Karpas-422 (cell line): ENCODE measurements at regions not wholly inside any gene's neighbourhood (a gene's known extent, or its start where the extent isn't known, plus 50 kb on each side); places are given as distances from the start of the nearest gene placed in this dataset.
A peak's percentile ranks its signal among the peaks of the same experiment; 100 is the strongest.
"Not testable (repeated sequence)": the region's sequence is repeated elsewhere in the genome, so short reads cannot be mapped to it uniquely, and the experiment has no call there.

ENCODE experiments used
- DNase-seq: peaks from one replicate; pipeline ENCODE4 v3.0.0-alpha.2; 2015
- H2AFZ ChIP-seq: fragments of 200-600 bp; sonication (generic); 2 replicates; pipeline ENCODE4 v1.6.1; 2014; ENCODE audit warnings: antibody characterized with exemption, low read length, mixed read lengths
- H3K27ac ChIP-seq: fragments of 200-600 bp; sonication (generic); 2 replicates; pipeline ENCODE4 v1.5.1; 2014; ENCODE audit warnings: mild to moderate bottlenecking, low read length, moderate library complexity
- H3K27me3 ChIP-seq: fragments of 200-600 bp; sonication (generic); 2 replicates; pipeline ENCODE4 v1.6.1; 2014; ENCODE audit warnings: low read length, mixed read lengths
- H3K36me3 ChIP-seq: fragments of 200-600 bp; sonication (generic); 2 replicates; pipeline ENCODE4 v1.6.1; 2014; ENCODE audit warnings: low read length, mixed read lengths; ENCODE audit not compliant: insufficient read depth
- H3K4me1 ChIP-seq: fragments of 200-600 bp; sonication (generic); 2 replicates; pipeline ENCODE4 v1.6.1; 2014; ENCODE audit warnings: mild to moderate bottlenecking, low read length, mixed read lengths
- H3K4me2 ChIP-seq: fragments of 200-600 bp; sonication (generic); 2 replicates; pipeline ENCODE4 v1.6.1; 2014; ENCODE audit warnings: low read length, low read depth, mild to moderate bottlenecking; ENCODE audit not compliant: poor library complexity, severe bottlenecking
- H3K4me3 ChIP-seq: fragments of 200-600 bp; sonication (generic); 2 replicates; pipeline ENCODE4 v1.5.1; 2014; ENCODE audit warnings: mild to moderate bottlenecking, antibody characterized with exemption, low read length, mixed read lengths
- H3K79me2 ChIP-seq: fragments of 200-600 bp; sonication (generic); 2 replicates; pipeline ENCODE4 v1.6.1; 2014; ENCODE audit warnings: mild to moderate bottlenecking, low read length, mixed read lengths
- H3K9ac ChIP-seq: fragments of 200-600 bp; sonication (generic); 2 replicates; pipeline ENCODE4 v1.6.0; 2014; ENCODE audit warnings: low read length
- H3K9me2 ChIP-seq: fragments of 200-600 bp; sonication (generic), shearing (Covaris generic); replicated peaks from 2 replicates; pipeline ENCODE4 v1.6.0; 2014; ENCODE audit warnings: mild to moderate bottlenecking, low read length, moderate library complexity; ENCODE audit not compliant: insufficient read depth
- H3K9me3 ChIP-seq: fragments of 300-700, 200-600 bp; sonication (generic); 2 replicates; pipeline ENCODE4 v1.6.1; 2014; ENCODE audit warnings: low read length, mixed read lengths
- H4K20me1 ChIP-seq: fragments of 200-600 bp; sonication (generic); 2 replicates; pipeline ENCODE4 v1.6.1; 2014; ENCODE audit warnings: mild to moderate bottlenecking, antibody characterized with exemption, low read length, low read depth; ENCODE audit not compliant: insufficient read depth

GRCh38 chr1:117314951-117315350 is 52.3 kb upstream of the MAN1A2 start:
- not testable (repeated sequence) for H3K79me2 ChIP-seq, H3K36me3 ChIP-seq

DNA sequence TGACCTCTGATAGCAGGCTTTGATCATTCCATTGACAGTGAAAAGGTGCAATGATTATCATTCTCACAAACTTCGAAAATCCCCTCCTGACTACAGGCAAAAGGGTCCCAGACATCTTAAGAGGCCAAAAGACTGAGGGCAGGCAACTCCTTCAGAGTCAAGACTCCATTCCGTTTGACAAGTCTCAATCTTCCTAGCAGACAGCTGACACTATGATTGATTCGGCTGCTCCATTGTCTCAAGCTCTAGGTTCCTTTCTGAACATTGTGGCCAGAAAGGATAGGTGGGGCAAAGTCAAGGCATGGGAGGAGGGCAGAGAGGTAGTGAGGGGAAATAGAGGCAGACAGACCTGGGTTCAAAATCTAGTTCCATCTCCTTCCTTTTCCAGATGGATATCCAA is 53.7 kb upstream of the MAN1A2 start:
- no peak overlapping the region for H2AFZ ChIP-seq
- H3K9me3 ChIP-seq, result no peaks in the 10 kb centered on the region
- H3K4me2 ChIP-seq, result no peak overlapping the region
- H3K36me3 ChIP-seq, result no peaks in the 10 kb centered on the region
- H3K4me1 ChIP-seq, result no peaks in the 10 kb centered on the region
- H3K9me2 ChIP-seq, result no peaks in the 10 kb centered on the region
- H4K20me1 ChIP-seq, result no peaks in the 10 kb centered on the region
- H3K79me2 ChIP-seq, result no peaks in the 10 kb centered on the region
- H3K27ac ChIP-seq, result no peak overlapping the region
- no peak overlapping the region for H3K9ac ChIP-seq
- H3K4me3 ChIP-seq, result no peak overlapping the region
- no peaks in the 10 kb centered on the region for H3K27me3 ChIP-seq
- DNase-seq, result no peak

More at GRCh38 chr1:117314951-117315350, 52.3 kb upstream of the MAN1A2 start:
- not testable (repeated sequence) for H2AFZ ChIP-seq, DNase-seq, H3K27ac ChIP-seq, H3K9ac ChIP-seq, H3K4me1 ChIP-seq, H4K20me1 ChIP-seq, H3K4me3 ChIP-seq, H3K9me3 ChIP-seq, H3K4me2 ChIP-seq, H3K27me3 ChIP-seq, H3K9me2 ChIP-seq

GRCh38 chr1:117312453-117313138 is 54.7 kb upstream of the MAN1A2 start:
- no peak overlapping the region for H2AFZ ChIP-seq
- H3K4me3 ChIP-seq, result no peak overlapping the region
- no peaks in the 10 kb centered on the region for H4K20me1 ChIP-seq
- H3K27ac ChIP-seq, result no peak overlapping the region
- H3K4me1 ChIP-seq, result no peaks in the 10 kb centered on the region
- H3K9ac ChIP-seq, result no peak overlapping the region
- DNase-seq, result peak; percentile 74
- H3K36me3 ChIP-seq, result no peaks in the 10 kb centered on the region
- H3K27me3 ChIP-seq, result no peaks in the 10 kb centered on the region
- no peaks in the 10 kb centered on the region for H3K9me2 ChIP-seq
- H3K79me2 ChIP-seq, result no peaks in the 10 kb centered on the region
- no peak overlapping the region for H3K4me2 ChIP-seq
- no peaks in the 10 kb centered on the region for H3K9me3 ChIP-seq

DNA sequence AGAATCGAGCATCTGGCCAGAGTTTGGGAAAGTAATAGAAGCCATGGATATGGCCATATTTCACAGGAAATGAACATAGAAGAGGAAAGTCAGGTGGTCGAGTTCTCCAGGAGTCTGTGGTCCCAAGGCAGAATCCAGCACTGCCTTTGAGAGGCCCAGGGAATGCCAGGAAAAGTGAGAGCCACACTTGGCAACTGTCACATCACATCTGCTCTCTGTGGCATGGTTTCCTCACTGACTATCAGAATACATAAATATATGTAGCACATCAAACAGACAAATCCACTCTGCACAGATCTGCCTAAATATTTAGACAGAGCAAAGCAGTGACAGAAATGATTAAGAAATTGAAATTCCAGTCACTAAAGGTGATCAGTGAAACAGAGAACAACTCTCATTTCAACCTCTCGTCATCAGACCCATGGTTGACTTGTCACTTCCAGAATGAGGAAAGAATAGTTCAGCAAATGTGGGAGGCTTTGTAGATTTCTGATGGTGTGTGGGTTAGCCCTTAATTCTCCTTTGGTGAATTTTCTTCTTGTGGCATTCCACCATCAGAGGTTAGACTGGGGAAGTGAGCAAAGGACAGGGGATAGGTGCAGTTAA is 58.8 kb upstream of the MAN1A2 start:
- H3K4me1 ChIP-seq, result no peaks in the 10 kb centered on the region
- no peaks in the 10 kb centered on the region for H3K36me3 ChIP-seq
- no peaks in the 10 kb centered on the region for H3K79me2 ChIP-seq
- DNase-seq, result no peak
- H3K4me2 ChIP-seq, result no peak overlapping the region
- H4K20me1 ChIP-seq, result no peaks in the 10 kb centered on the region
- H3K27me3 ChIP-seq, result no peaks in the 10 kb centered on the region
- H3K27ac ChIP-seq, result no peak overlapping the region
- no peaks in the 10 kb centered on the region for H3K9me2 ChIP-seq
- no peak overlapping the region for H3K9ac ChIP-seq
- H3K4me3 ChIP-seq, result no peak overlapping the region
- H3K9me3 ChIP-seq, result no peaks in the 10 kb centered on the region
- no peak overlapping the region for H2AFZ ChIP-seq

GRCh38 chr1:117301901-117302300 is 65.3 kb upstream of the MAN1A2 start:
- no peak overlapping the region for H3K27ac ChIP-seq
- no peak for DNase-seq

GRCh38 chr1:117300183-117300582 is 67.1 kb upstream of the MAN1A2 start:
- not testable (repeated sequence) for H3K79me2 ChIP-seq, H3K9ac ChIP-seq, H3K4me3 ChIP-seq, H3K4me2 ChIP-seq, H3K4me1 ChIP-seq, H3K27ac ChIP-seq, H3K9me2 ChIP-seq, H3K27me3 ChIP-seq, H4K20me1 ChIP-seq, DNase-seq, H2AFZ ChIP-seq, H3K36me3 ChIP-seq, H3K9me3 ChIP-seq

More at GRCh38 chr1:117301901-117302300, 65.3 kb upstream of the MAN1A2 start:
- no peaks in the 10 kb centered on the region for H4K20me1 ChIP-seq
- no peaks in the 10 kb centered on the region for H3K9me3 ChIP-seq
- no peak overlapping the region for H3K4me3 ChIP-seq
- no peaks in the 10 kb centered on the region for H3K9me2 ChIP-seq
- no peaks in the 10 kb centered on the region for H3K4me1 ChIP-seq
- H3K4me2 ChIP-seq, result no peak overlapping the region
- no peaks in the 10 kb centered on the region for H3K27me3 ChIP-seq
- H2AFZ ChIP-seq, result no peak overlapping the region
- no peak overlapping the region for H3K9ac ChIP-seq
- H3K79me2 ChIP-seq, result no peaks in the 10 kb centered on the region
- H3K36me3 ChIP-seq, result no peaks in the 10 kb centered on the region

- Histone ChIP-seq H3K4me2 (no peak overlapping the region), H3K27ac (no peak overlapping the region), H3K9me3 (no peaks in the 10 kb centered on the region), H3K27me3 (no peaks in the 10 kb centered on the region), H3K4me1 (no peaks in the 10 kb centered on the region), H3K4me3 (no peak overlapping the region), H4K20me1 (no peaks in the 10 kb centered on the region), H3K36me3 (no peaks in the 10 kb centered on the region), H2AFZ (no peak overlapping the region), H3K9me2 (no peaks in the 10 kb centered on the region), H3K79me2 (no peaks in the 10 kb centered on the region), H3K9ac (no peak overlapping the region)
- no peak for DNase-seq
Measured at GRCh38 chr1:117295001-117295400, 72.2 kb upstream of the MAN1A2 start.

GRCh38 chr1:117290890-117291289 is 76.4 kb upstream of the MAN1A2 start:
- DNase-seq, result no peak
- Histone ChIP-seq H3K9me3 (no peaks in the 10 kb centered on the region), H3K36me3 (no peaks in the 10 kb centered on the region), H3K9me2 (no peaks in the 10 kb centered on the region), H3K4me3 (no peak overlapping the region), H3K79me2 (no peaks in the 10 kb centered on the region), H3K4me1 (no peaks in the 10 kb centered on the region), H3K27ac (no peak overlapping the region), H4K20me1 (no peaks in the 10 kb centered on the region), H3K27me3 (no peaks in the 10 kb centered on the region), H2AFZ (no peak overlapping the region), H3K4me2 (no peak overlapping the region), H3K9ac (no peak overlapping the region)
